ENCODE measurements at regions not wholly inside any gene's neighbourhood (a gene's known extent, or its start where the extent isn't known, plus 50 kb on each side); places are given as distances from the start of the nearest gene placed in this dataset.

GRCh38 chr9:109855540-109855939 lies 75.5 kb downstream of the PALM2AKAP2 start:
- TF ChIP-seq CEBPB (IDR thresholded peaks at IDR 0.05; ENCODE audit: low read depth, low read length), result no peak
- no peak for TF ChIP-seq CTCF (conservative IDR thresholded peaks at IDR 0.05; ENCODE audit: low read depth, low read length)
- no peak for TF ChIP-seq RFX5 (IDR thresholded peaks at IDR 0.05; ENCODE audit: low read depth, low read length)
- TF ChIP-seq SMC3 (IDR thresholded peaks at IDR 0.05; ENCODE audit: low read depth, low read length), result no peak
- TF ChIP-seq POLR2A (IDR thresholded peaks at IDR 0.05; ENCODE audit: low read depth, low read length), result no peak
- no peak for TF ChIP-seq MAFK (IDR thresholded peaks at IDR 0.05; ENCODE audit: low read depth, low read length)

Data from IMR-90 (cell line).